SK-N-SH treated with all-trans-retinoic acid at 6 μM for 48 hours (cell line): ENCODE measurements at regions not wholly inside any gene's neighbourhood (a gene's known extent, or its start where the extent isn't known, plus 50 kb on each side); places are given as distances from the start of the nearest gene placed in this dataset.
A peak's percentile ranks its signal among the peaks of the same experiment; 100 is the strongest.

Experiments
- ATAC-seq: fragments of 200-7000 bp; cut with Tn5 transposase; 3 replicates; pipeline ENCODE4 v1.9.1; 2020; ENCODE audit warnings: mild to moderate bottlenecking, moderate library complexity
- ARNTL ChIP-seq: fragments of 450-650 bp; formaldehyde crosslinking; IDR thresholded peaks from 2 replicates; pipeline ENCODE4 v1.5.0; 2020; ENCODE audit warnings: low read depth, mild to moderate bottlenecking, moderate library complexity, borderline replicate concordance
- BACH2 ChIP-seq: fragments of 250-450 bp; sonication (Bioruptor Pico); IDR thresholded peaks from 2 replicates; pipeline ENCODE4 v1.9.0; 2021; ENCODE audit warnings: mild to moderate bottlenecking, borderline replicate concordance
- ESRRG ChIP-seq: fragments of 250-450 bp; sonication (Bioruptor Pico); IDR thresholded peaks from 2 replicates; pipeline ENCODE4 v1.6.1; 2021; ENCODE audit warnings: mild to moderate bottlenecking
- ISL1 ChIP-seq: fragments of 250-450 bp; sonication (Bioruptor Pico); IDR thresholded peaks from 2 replicates; pipeline ENCODE4 v2.1.2; 2022; ENCODE audit warnings: mild to moderate bottlenecking, moderate library complexity
- OSR1 ChIP-seq: fragments of 250-450 bp; sonication (Bioruptor Pico); IDR thresholded peaks from 2 replicates; pipeline ENCODE4 v1.8.0; 2022; ENCODE audit warnings: moderate library complexity, mild to moderate bottlenecking, inconsistent platforms
- PPARA ChIP-seq: fragments of 250-450 bp; sonication (Bioruptor Pico); IDR thresholded peaks from 2 replicates; pipeline ENCODE4 v1.5.0; 2020; ENCODE audit warnings: mild to moderate bottlenecking, borderline replicate concordance
- RARB ChIP-seq: fragments of 250-450 bp; sonication (Bioruptor Pico); IDR thresholded peaks from 2 replicates; pipeline ENCODE4 v1.8.0; 2021; ENCODE audit warnings: mild to moderate bottlenecking, moderate library complexity
- TCF4 ChIP-seq: fragments of 250-450 bp; sonication (Bioruptor Pico); IDR thresholded peaks from 2 replicates; pipeline ENCODE4 v1.8.0; 2021; ENCODE audit warnings: mild to moderate bottlenecking, moderate library complexity, borderline replicate concordance
- TOX ChIP-seq: fragments of 250-450 bp; sonication (Bioruptor Pico); IDR thresholded peaks from 2 replicates; pipeline ENCODE4 v1.8.0; 2021; ENCODE audit warnings: mild to moderate bottlenecking, moderate library complexity, borderline replicate concordance
- ZC3H10 ChIP-seq: fragments of 250-450 bp; sonication (Bioruptor Pico); IDR thresholded peaks from 2 replicates; pipeline ENCODE4 v1.5.1; 2021; ENCODE audit warnings: mild to moderate bottlenecking, moderate library complexity
- ZFP30 ChIP-seq: fragments of 450-650 bp; formaldehyde crosslinking; IDR thresholded peaks from 2 replicates; pipeline ENCODE4 v1.5.0; 2022; ENCODE audit warnings: mild to moderate bottlenecking, moderate library complexity
- ZNF565 ChIP-seq: fragments of 450-650 bp; formaldehyde crosslinking; conservative IDR thresholded peaks from 2 replicates; pipeline ENCODE4 v1.5.0; 2020; ENCODE audit warnings: low read depth, mild to moderate bottlenecking, moderate library complexity
- ZNF70 ChIP-seq: fragments of 450-650 bp; formaldehyde crosslinking; IDR thresholded peaks from 2 replicates; pipeline ENCODE4 v1.5.0; 2020; ENCODE audit warnings: mild to moderate bottlenecking, moderate library complexity
- ZNF8 ChIP-seq: fragments of 450-650 bp; formaldehyde crosslinking; IDR thresholded peaks from 2 replicates; pipeline ENCODE4 v1.5.0; 2020; ENCODE audit warnings: mild to moderate bottlenecking, moderate library complexity
- TF ChIP-seq, protein P1 (sequence below): fragments of 250-450 bp; sonication (Bioruptor Pico); IDR thresholded peaks from 2 replicates; pipeline ENCODE4 v1.5.0; 2020; ENCODE audit warnings: mild to moderate bottlenecking, moderate library complexity
- TF ChIP-seq, protein P2 (sequence below): fragments of 250-450 bp; sonication (Bioruptor Pico); IDR thresholded peaks from 2 replicates; pipeline ENCODE4 v1.5.1; 2021; ENCODE audit warnings: mild to moderate bottlenecking, moderate library complexity
- TF ChIP-seq, protein P3 (sequence below): fragments of 250-450 bp; sonication (Bioruptor Pico); IDR thresholded peaks from 2 replicates; pipeline ENCODE4 v1.8.0; 2020; ENCODE audit warnings: mild to moderate bottlenecking, moderate library complexity, borderline replicate concordance
- TF ChIP-seq, protein P4 (sequence below): fragments of 250-450 bp; sonication (Bioruptor Pico); IDR thresholded peaks from 2 replicates; pipeline ENCODE4 v1.5.1; 2020; ENCODE audit warnings: low read depth, mild to moderate bottlenecking, moderate library complexity

DNA sequence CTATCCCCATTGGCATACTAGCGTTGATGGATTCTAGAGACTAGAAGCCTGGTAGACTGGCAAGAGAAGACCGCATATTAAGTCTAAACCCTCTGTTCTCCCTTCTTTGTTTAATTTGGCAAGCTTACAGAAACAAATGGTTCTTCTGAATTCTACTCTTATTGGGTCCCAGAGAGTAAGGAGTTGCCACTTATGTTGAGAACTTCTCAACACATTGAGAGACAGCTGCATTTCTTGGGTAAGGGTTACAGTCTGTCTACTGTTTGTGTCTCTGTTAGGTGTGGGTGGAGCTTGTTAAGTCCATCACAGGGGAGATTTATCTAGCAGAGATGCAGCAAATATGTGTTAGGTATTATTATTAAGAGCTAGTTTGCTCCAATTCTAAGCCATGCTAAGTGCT is 435.8 kb upstream of the MEIS1 start:
- TF ChIP-seq TOX (CRISPR knock-in tag) (no peak), ZNF565 (CRISPR knock-in tag) (no peak), ZNF8 (CRISPR knock-in tag) (no peak), OSR1 (CRISPR knock-in tag) (no peak), PPARA (CRISPR knock-in tag) (no peak), RARB (CRISPR knock-in tag) (no peak), ZNF70 (CRISPR knock-in tag) (no peak), ZC3H10 (CRISPR knock-in tag) (no peak)
- TF ChIP-seq, protein P1, sequence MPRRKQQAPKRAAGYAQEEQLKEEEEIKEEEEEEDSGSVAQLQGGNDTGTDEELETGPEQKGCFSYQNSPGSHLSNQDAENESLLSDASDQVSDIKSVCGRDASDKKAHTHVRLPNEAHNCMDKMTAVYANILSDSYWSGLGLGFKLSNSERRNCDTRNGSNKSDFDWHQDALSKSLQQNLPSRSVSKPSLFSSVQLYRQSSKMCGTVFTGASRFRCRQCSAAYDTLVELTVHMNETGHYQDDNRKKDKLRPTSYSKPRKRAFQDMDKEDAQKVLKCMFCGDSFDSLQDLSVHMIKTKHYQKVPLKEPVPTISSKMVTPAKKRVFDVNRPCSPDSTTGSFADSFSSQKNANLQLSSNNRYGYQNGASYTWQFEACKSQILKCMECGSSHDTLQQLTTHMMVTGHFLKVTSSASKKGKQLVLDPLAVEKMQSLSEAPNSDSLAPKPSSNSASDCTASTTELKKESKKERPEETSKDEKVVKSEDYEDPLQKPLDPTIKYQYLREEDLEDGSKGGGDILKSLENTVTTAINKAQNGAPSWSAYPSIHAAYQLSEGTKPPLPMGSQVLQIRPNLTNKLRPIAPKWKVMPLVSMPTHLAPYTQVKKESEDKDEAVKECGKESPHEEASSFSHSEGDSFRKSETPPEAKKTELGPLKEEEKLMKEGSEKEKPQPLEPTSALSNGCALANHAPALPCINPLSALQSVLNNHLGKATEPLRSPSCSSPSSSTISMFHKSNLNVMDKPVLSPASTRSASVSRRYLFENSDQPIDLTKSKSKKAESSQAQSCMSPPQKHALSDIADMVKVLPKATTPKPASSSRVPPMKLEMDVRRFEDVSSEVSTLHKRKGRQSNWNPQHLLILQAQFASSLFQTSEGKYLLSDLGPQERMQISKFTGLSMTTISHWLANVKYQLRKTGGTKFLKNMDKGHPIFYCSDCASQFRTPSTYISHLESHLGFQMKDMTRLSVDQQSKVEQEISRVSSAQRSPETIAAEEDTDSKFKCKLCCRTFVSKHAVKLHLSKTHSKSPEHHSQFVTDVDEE (CRISPR knock-in tag), result no peak

DNA sequence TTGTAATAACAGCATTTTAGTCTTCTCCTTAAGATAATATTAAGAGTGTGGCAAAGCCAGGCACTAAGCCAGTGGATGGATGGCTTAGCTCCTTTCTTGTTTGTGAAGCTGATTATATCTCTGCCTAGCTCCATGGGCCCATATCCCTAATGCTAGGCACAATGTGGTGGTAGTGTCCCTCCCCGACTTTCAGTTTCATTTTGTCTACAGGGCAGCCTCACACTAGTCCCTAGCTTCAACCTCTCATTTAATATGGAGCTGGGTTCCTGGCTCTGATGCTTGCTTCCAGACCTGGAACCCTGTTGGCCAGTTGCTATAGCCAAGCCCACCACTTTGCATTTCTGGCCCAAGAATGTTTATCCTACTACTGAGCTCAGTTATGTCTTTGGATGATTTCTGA is 437.0 kb upstream of the MEIS1 start:
- ATAC-seq, result no peak
- TF ChIP-seq ZC3H10 (CRISPR knock-in tag) (no peak), ARNTL (CRISPR knock-in tag) (no peak), ZFP30 (no peak), ZNF8 (CRISPR knock-in tag) (no peak), BACH2 (CRISPR knock-in tag) (no peak), PPARA (CRISPR knock-in tag) (no peak), ISL1 (CRISPR knock-in tag) (no peak), ESRRG (CRISPR knock-in tag) (no peak), TCF4 (CRISPR knock-in tag) (no peak)
- TF ChIP-seq, protein P2, sequence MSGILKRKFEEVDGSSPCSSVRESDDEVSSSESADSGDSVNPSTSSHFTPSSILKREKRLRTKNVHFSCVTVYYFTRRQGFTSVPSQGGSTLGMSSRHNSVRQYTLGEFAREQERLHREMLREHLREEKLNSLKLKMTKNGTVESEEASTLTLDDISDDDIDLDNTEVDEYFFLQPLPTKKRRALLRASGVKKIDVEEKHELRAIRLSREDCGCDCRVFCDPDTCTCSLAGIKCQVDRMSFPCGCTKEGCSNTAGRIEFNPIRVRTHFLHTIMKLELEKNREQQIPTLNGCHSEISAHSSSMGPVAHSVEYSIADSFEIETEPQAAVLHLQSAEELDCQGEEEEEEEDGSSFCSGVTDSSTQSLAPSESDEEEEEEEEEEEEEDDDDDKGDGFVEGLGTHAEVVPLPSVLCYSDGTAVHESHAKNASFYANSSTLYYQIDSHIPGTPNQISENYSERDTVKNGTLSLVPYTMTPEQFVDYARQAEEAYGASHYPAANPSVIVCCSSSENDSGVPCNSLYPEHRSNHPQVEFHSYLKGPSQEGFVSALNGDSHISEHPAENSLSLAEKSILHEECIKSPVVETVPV, result no peak
- TF ChIP-seq, protein P3, sequence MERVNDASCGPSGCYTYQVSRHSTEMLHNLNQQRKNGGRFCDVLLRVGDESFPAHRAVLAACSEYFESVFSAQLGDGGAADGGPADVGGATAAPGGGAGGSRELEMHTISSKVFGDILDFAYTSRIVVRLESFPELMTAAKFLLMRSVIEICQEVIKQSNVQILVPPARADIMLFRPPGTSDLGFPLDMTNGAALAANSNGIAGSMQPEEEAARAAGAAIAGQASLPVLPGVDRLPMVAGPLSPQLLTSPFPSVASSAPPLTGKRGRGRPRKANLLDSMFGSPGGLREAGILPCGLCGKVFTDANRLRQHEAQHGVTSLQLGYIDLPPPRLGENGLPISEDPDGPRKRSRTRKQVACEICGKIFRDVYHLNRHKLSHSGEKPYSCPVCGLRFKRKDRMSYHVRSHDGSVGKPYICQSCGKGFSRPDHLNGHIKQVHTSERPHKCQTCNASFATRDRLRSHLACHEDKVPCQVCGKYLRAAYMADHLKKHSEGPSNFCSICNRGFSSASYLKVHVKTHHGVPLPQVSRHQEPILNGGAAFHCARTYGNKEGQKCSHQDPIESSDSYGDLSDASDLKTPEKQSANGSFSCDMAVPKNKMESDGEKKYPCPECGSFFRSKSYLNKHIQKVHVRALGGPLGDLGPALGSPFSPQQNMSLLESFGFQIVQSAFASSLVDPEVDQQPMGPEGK (CRISPR knock-in tag), result no peak
- TF ChIP-seq, protein P1 (CRISPR knock-in tag), result no peak
- TF ChIP-seq, protein P4, sequence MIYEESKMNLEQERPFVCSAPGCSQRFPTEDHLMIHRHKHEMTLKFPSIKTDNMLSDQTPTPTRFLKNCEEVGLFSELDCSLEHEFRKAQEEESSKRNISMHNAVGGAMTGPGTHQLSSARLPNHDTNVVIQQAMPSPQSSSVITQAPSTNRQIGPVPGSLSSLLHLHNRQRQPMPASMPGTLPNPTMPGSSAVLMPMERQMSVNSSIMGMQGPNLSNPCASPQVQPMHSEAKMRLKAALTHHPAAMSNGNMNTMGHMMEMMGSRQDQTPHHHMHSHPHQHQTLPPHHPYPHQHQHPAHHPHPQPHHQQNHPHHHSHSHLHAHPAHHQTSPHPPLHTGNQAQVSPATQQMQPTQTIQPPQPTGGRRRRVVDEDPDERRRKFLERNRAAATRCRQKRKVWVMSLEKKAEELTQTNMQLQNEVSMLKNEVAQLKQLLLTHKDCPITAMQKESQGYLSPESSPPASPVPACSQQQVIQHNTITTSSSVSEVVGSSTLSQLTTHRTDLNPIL (CRISPR knock-in tag), result no peak

More for the DNA sequence above, 435.8 kb upstream of the MEIS1 start:
- ATAC-seq, result no peak

DNA sequence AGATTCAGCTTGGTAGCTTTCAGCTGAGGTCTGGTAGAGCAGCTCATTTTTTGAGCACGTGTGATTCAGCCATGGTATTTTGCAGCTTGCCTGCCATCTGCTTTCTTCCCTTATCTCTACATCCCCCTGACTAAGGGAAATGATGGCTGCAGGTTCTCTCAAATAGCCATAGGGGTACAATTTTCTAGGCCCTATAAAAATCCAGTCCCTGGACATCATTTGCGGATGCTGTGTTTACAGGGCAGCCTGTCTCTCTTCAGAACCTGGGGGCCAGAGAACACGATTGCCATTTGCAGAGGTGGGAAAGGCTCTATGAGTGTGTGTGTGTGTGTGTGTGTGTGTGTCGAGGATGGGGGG is 442.7 kb upstream of the MEIS1 start:
- no peak for ATAC-seq
- TF ChIP-seq TCF4 (CRISPR knock-in tag) (peak; percentile 33; the same call in 1 of the 2 replicates), ZNF565 (CRISPR knock-in tag) (no peak), ESRRG (CRISPR knock-in tag) (no peak)
- TF ChIP-seq, protein P3 (CRISPR knock-in tag), result no peak
